KMS-11 (cell line): ENCODE measurements at regions not wholly inside any gene's neighbourhood (a gene's known extent, or its start where the extent isn't known, plus 50 kb on each side); places are given as distances from the start of the nearest gene placed in this dataset.

ENCODE experiments used
- H2AFZ ChIP-seq: fragments of 200-600 bp; sonication (generic); 2 replicates; pipeline ENCODE4 v1.6.1; 2016; ENCODE audit warnings: antibody characterized with exemption, mixed run types, low read depth
- H3K27ac ChIP-seq: fragments of 200-600 bp; sonication (generic); 2 replicates; pipeline ENCODE4 v1.6.1; 2016; ENCODE audit warnings: mild to moderate bottlenecking, mixed run types
- H3K27me3 ChIP-seq: fragments of 200-600 bp; sonication (generic); 2 replicates; pipeline ENCODE4 v1.6.1; 2017; ENCODE audit warnings: mild to moderate bottlenecking, low read depth, mixed run types, moderate library complexity; ENCODE audit not compliant: insufficient read depth
- H3K36me3 ChIP-seq: fragments of 200-600 bp; sonication (generic); 2 replicates; pipeline ENCODE4 v1.6.1; 2017; ENCODE audit warnings: mild to moderate bottlenecking, mixed run types; ENCODE audit not compliant: insufficient read depth
- H3K4me1 ChIP-seq: fragments of 200-600 bp; sonication (generic); 2 replicates; pipeline ENCODE4 v1.6.1; 2016; ENCODE audit warnings: mild to moderate bottlenecking, low read depth, mixed run types; ENCODE audit not compliant: poor library complexity, severe bottlenecking
- H3K4me2 ChIP-seq: fragments of 200-600 bp; sonication (generic); 2 replicates; pipeline ENCODE4 v1.7.0; 2016; ENCODE audit warnings: mild to moderate bottlenecking, mixed run types
- H3K4me3 ChIP-seq: fragments of 200-600 bp; sonication (generic); IDR thresholded peaks from 2 replicates; pipeline ENCODE4 v1.6.1; 2017; ENCODE audit warnings: low read depth, low read length, mixed read lengths; ENCODE audit not compliant: insufficient read depth
- H3K79me2 ChIP-seq: fragments of 200-600 bp; sonication (generic); 2 replicates; pipeline ENCODE4 v1.6.1; 2016; ENCODE audit warnings: low read depth, mixed run types; ENCODE audit not compliant: insufficient read depth
- H3K9ac ChIP-seq: fragments of 200-600 bp; sonication (generic); 2 replicates; pipeline ENCODE4 v1.6.1; 2016; ENCODE audit warnings: mild to moderate bottlenecking, mixed run types
- H4K20me1 ChIP-seq: fragments of 200-600 bp; sonication (generic); 2 replicates; pipeline ENCODE4 v1.6.1; 2016; ENCODE audit warnings: mild to moderate bottlenecking, mixed run types; ENCODE audit not compliant: insufficient read depth
- TF ChIP-seq, protein P1 (sequence below): fragments of 200-600 bp; sonication (generic); conservative IDR thresholded peaks from 2 replicates; pipeline ENCODE4 v1.6.1; 2017; ENCODE audit warnings: low read depth, mild to moderate bottlenecking, antibody characterized with exemption, low read length, moderate library complexity, mixed read lengths

DNA sequence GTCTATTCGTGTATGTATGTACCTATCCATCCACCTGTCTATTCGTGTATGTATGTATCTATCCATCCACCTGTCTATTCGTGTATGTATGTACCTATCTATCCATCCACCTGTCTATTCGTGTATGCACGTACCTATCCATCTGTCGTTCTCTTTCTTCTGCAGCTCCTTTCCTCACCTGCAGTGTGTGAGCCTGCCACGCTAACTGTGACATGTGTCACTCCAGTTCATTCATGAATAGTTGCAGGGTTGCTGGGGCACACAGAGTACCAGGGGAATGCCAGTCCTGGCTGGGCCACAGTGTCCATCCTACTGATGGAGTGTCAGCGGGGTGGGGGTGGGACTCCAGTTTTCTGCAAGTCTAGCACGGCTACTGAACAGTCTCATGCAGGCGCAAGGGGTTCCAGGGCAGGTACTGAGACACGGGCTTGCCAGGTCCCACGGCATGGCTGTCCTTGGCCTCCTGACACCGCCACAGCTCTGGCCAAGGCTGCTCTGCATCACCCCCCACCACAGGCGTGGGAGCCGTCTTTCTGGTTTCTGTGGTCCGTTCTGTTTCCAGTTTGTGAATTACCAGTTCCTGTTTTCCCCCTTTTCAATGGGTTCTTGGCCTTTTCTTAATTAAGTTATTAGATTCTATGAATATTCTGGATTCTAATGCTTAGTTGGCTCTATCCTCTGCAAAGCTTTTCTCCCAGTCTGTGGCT, 88.8 kb upstream of the CLDN5 start:
- Histone ChIP-seq H3K4me3 (no peak overlapping the region), H3K79me2 (no peaks in the 10 kb centered on the region), H3K4me1 (no peaks in the 10 kb centered on the region), H3K4me2 (no peak overlapping the region), H3K27ac (no peak overlapping the region), H4K20me1 (no peaks in the 10 kb centered on the region), H3K36me3 (no peaks in the 10 kb centered on the region), H3K9ac (no peak overlapping the region), H3K27me3 (no peaks in the 10 kb centered on the region), H2AFZ (no peak overlapping the region)
- TF ChIP-seq, protein P1, sequence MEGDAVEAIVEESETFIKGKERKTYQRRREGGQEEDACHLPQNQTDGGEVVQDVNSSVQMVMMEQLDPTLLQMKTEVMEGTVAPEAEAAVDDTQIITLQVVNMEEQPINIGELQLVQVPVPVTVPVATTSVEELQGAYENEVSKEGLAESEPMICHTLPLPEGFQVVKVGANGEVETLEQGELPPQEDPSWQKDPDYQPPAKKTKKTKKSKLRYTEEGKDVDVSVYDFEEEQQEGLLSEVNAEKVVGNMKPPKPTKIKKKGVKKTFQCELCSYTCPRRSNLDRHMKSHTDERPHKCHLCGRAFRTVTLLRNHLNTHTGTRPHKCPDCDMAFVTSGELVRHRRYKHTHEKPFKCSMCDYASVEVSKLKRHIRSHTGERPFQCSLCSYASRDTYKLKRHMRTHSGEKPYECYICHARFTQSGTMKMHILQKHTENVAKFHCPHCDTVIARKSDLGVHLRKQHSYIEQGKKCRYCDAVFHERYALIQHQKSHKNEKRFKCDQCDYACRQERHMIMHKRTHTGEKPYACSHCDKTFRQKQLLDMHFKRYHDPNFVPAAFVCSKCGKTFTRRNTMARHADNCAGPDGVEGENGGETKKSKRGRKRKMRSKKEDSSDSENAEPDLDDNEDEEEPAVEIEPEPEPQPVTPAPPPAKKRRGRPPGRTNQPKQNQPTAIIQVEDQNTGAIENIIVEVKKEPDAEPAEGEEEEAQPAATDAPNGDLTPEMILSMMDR = no peak

DNA sequence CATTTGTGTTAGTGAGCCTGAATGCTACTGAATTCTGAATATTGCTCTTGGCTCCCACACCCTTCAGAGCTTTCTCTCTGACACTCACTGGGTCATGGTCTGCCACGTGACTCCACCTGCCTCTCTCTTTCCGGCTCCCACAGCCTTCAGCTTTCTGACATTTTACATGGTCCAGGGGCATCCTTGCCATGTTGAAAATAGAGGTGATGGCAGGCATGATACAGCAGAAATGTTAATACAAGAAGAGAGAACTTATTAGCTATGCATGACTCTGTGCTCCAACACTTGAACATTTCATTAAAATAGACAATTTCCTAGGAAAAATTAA, 90.3 kb upstream of the CLDN5 start:
- Histone ChIP-seq H3K4me1 (no peaks in the 10 kb centered on the region), H2AFZ (no peak overlapping the region), H3K27ac (no peak overlapping the region), H3K4me2 (no peak overlapping the region), H3K9ac (no peak overlapping the region), H3K79me2 (no peaks in the 10 kb centered on the region), H3K36me3 (no peaks in the 10 kb centered on the region), H3K27me3 (no peaks in the 10 kb centered on the region), H3K4me3 (no peak overlapping the region), H4K20me1 (no peaks in the 10 kb centered on the region)
- TF ChIP-seq, protein P1 = no peak

DNA sequence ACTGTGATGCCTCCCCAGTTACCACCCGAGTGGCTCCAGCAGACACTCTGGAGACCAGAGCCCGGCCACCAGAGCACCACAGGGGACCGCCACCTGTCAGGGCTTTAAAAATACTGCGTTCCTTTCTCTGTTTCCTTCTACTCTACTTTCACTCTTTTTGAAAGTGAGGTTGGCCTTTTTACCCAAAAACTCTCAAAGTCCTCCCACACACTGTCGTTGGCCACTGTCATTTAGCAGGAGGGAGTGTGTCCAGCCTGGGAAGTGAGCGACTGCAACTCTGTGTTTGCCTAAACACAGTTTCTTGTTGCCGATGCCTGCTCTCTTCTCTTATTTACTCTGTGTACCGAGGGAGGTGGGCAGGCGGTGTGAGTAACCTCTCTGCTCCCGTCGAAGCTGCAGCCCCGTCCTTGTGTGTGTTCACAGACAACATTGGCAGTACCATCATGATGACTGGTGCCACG, 90.8 kb upstream of the CLDN5 start:
- Histone ChIP-seq H3K4me3 (no peak overlapping the region), H3K79me2 (no peaks in the 10 kb centered on the region), H3K4me1 (no peaks in the 10 kb centered on the region), H3K9ac (no peak overlapping the region), H3K27me3 (no peaks in the 10 kb centered on the region), H3K36me3 (no peaks in the 10 kb centered on the region), H2AFZ (no peak overlapping the region), H4K20me1 (no peaks in the 10 kb centered on the region), H3K4me2 (no peak overlapping the region), H3K27ac (no peak overlapping the region)
- TF ChIP-seq, protein P1 = no peak

DNA sequence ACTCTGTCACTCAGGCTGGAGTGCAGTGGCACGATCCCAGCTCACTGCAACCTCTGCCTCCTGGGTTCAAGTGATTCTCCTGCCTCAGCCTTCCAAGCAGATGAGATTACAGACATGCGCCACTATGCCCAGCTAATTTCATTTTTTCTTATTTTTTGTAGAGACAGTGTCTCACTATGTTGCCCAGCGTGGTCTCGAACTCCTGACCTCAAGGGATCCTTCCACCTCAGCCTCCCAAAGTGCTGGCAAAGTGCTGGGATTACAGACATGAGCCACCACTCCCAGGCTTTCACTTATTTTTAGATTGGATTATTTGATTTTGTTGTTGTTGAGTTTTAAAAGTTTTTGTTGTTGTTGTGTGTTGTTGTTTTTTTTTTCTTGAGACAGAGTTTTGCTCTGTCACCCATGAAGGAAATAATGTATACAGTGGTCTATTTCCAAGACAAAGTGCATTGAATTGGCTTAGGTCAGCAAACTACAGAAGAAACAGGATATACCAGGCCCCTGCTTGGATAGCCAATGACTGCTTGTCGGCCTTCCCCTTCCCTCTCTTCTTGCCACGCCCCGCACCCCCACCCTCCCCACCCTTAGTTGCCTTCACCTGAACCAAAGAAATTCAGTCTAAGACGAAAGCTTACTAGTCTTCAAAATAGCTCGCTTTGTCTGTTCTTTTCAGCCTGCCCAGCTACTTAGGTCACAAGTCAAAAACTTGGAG, 91.8 kb upstream of the CLDN5 start:
- Histone ChIP-seq H2AFZ (no peak overlapping the region), H3K9ac (no peak overlapping the region), H3K4me3 (no peak overlapping the region), H3K27me3 (no peaks in the 10 kb centered on the region), H3K27ac (no peak overlapping the region), H3K4me2 (no peak overlapping the region), H4K20me1 (no peaks in the 10 kb centered on the region), H3K36me3 (no peaks in the 10 kb centered on the region), H3K4me1 (no peaks in the 10 kb centered on the region), H3K79me2 (no peaks in the 10 kb centered on the region)
- TF ChIP-seq, protein P1 = no peak
